CD4-positive, alpha-beta T cell (primary cell): ENCODE measurements at regions not wholly inside any gene's neighbourhood (a gene's known extent, or its start where the extent isn't known, plus 50 kb on each side); places are given as distances from the start of the nearest gene placed in this dataset.

Experiments
- ATAC-seq: fragments of 200-7000 bp; cut with Tn5 transposase; one replicate; pipeline ENCODE4 v1.10.0; 2022; ENCODE audit warnings: mild to moderate bottlenecking; ENCODE audit not compliant: poor library complexity
- CTCF ChIA-PET: fragments of 350-600 bp; sonication (Branson Sonifier 250); formaldehyde crosslinking; loops from one replicate; lab custom pipeline; 2021; ENCODE audit warnings: antibody characterized with exemption, inconsistent platforms; lab: Charles Lee
- POLR2A ChIA-PET: fragments of 350-600 bp; sonication (Branson Sonifier 250); formaldehyde crosslinking; loops from one replicate; lab custom pipeline; 2021; ENCODE audit warnings: antibody characterized with exemption, inconsistent platforms; lab: Charles Lee
- DNase-seq, 14 experiments: peaks; one replicate each; pipeline ENCODE4 v3.0.0-alpha.2; 2013 to 2020; ENCODE audit warnings: mixed read lengths in 2 of 14
- H3K27ac ChIP-seq, 2 donors: one replicate each; pipeline versions ENCODE4 v1.5.1 to v1.7.0; 2013; ENCODE audit warnings: low read length in 2 of 2, low read depth in 1 of 2, mild to moderate bottlenecking in 1 of 2
- H3K27me3 ChIP-seq, 2 experiments: 1 replicate in 1 of 2; 2 replicates in 1 of 2; pipeline versions ENCODE4 v1.6.1 to v1.7.0; 2013; ENCODE audit warnings: low read length in 2 of 2, control low read depth in 1 of 2, mild to moderate bottlenecking in 1 of 2, moderate library complexity in 1 of 2; ENCODE audit not compliant: insufficient read depth in 2 of 2, control insufficient read depth in 1 of 2
- H3K36me3 ChIP-seq: one replicate; pipeline ENCODE4 v1.6.1; 2013; ENCODE audit warnings: low read length, control low read depth; ENCODE audit not compliant: insufficient read depth
- H3K4me1 ChIP-seq: one replicate; pipeline ENCODE4 v1.6.1; 2013; ENCODE audit warnings: low read length, control low read depth; ENCODE audit not compliant: insufficient read depth
- H3K4me3 ChIP-seq: one replicate; pipeline ENCODE4 v1.5.1; 2013; ENCODE audit warnings: mild to moderate bottlenecking, low read length, moderate library complexity
- H3K9me3 ChIP-seq, 2 experiments: 1 replicate in 1 of 2; 2 replicates in 1 of 2; pipeline versions ENCODE4 v1.6.1 to v1.7.0; 2013; ENCODE audit warnings: low read length in 2 of 2, mild to moderate bottlenecking in 2 of 2, control low read depth in 1 of 2, moderate library complexity in 1 of 2; ENCODE audit not compliant: control insufficient read depth in 1 of 2, insufficient read depth in 1 of 2
- H3K27ac Mint-ChIP-seq: one replicate; pipeline ENCODE4 v1.8.0; 2020; ENCODE audit warnings: mixed read lengths
- H3K27me3 Mint-ChIP-seq: one replicate; pipeline ENCODE4 v1.8.0; 2021; ENCODE audit warnings: mixed read lengths
- H3K36me3 Mint-ChIP-seq: one replicate; pipeline ENCODE4 v1.8.0; 2021; ENCODE audit warnings: low read depth, mixed read lengths
- H3K4me1 Mint-ChIP-seq: one replicate; pipeline ENCODE4 v1.8.0; 2021; ENCODE audit warnings: low read depth, mixed read lengths
- H3K4me3 Mint-ChIP-seq: one replicate; pipeline ENCODE4 v1.8.0; 2020; ENCODE audit warnings: mild to moderate bottlenecking, mixed read lengths
- H3K9me3 Mint-ChIP-seq: one replicate; pipeline ENCODE4 v1.8.0; 2020; ENCODE audit warnings: mixed read lengths
- intact Hi-C, 2 experiments: fragments of 100-400 bp; cut with DNase I in 1 of 2; cut with micrococcal nuclease in 1 of 2; formaldehyde crosslinking; loops; one replicate each; pipeline versions ENCODE4 v1.15.1 to v1.9.0; 2023 to 2025; cut with DNase I, micrococcal nuclease
- TF ChIP-seq, protein P1 (sequence below): fragments of 200-600 bp; IDR thresholded peaks from one replicate; pipeline ENCODE4 v1.8.0; 2022; ENCODE audit warnings: antibody characterized with exemption, mild to moderate bottlenecking

DNA sequence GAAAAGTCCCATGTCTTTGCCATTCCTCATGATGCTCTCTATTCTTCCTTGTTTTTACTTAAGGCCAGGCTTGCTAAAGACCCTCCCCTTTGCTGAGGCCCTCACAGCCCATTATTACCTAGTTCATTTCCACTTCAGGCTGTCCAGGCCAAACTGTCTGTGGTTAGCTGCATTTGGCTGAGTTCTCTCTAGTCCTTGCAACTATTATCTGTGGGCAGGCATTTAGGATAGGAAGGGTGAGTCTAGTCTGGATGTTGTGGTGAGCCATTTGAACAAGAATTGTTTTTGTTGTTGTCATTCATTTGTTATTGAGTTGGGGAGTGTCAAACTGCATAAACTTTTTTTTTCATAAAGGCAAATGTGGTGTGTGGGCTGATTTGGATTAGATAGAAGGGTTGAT lies 182.4 kb downstream of the CD109 start:
- H3K27me3 Mint-ChIP-seq = no peaks in the 10 kb centered on the region
- intact Hi-C loops = no loop called here

More for the DNA sequence above, 182.4 kb downstream of the CD109 start:
- Histone ChIP-seq H3K36me3 (no peaks in the 10 kb centered on the region), H3K9me3 (no peaks in the 10 kb centered on the region), H3K4me1 (no peaks in the 10 kb centered on the region), H3K27ac (no peak overlapping the region), H3K4me3 (no peak overlapping the region), H3K27me3 (no peaks in the 10 kb centered on the region)
- DNase-seq (no peak), ATAC-seq (no peak)
- no peaks in the 10 kb centered on the region for H3K36me3 Mint-ChIP-seq
- TF ChIP-seq, protein P1, sequence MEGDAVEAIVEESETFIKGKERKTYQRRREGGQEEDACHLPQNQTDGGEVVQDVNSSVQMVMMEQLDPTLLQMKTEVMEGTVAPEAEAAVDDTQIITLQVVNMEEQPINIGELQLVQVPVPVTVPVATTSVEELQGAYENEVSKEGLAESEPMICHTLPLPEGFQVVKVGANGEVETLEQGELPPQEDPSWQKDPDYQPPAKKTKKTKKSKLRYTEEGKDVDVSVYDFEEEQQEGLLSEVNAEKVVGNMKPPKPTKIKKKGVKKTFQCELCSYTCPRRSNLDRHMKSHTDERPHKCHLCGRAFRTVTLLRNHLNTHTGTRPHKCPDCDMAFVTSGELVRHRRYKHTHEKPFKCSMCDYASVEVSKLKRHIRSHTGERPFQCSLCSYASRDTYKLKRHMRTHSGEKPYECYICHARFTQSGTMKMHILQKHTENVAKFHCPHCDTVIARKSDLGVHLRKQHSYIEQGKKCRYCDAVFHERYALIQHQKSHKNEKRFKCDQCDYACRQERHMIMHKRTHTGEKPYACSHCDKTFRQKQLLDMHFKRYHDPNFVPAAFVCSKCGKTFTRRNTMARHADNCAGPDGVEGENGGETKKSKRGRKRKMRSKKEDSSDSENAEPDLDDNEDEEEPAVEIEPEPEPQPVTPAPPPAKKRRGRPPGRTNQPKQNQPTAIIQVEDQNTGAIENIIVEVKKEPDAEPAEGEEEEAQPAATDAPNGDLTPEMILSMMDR = no peak
- no peak overlapping the region for H3K4me3 Mint-ChIP-seq
- ChIA-PET POLR2A (no interaction called here), CTCF (no interaction called here)
- no peaks in the 10 kb centered on the region for H3K9me3 Mint-ChIP-seq
- H3K27ac Mint-ChIP-seq = no peak overlapping the region
- H3K4me1 Mint-ChIP-seq = no peaks in the 10 kb centered on the region
